Suprapubic skin (tissue), 4 donors: ENCODE measurements at regions not wholly inside any gene's neighbourhood (a gene's known extent, or its start where the extent isn't known, plus 50 kb on each side); places are given as distances from the start of the nearest gene placed in this dataset.

ENCODE experiments used
- POLR2A ChIP-seq, 2 donors: fragments of 450-650 bp; IDR thresholded peaks; one replicate each; pipeline ENCODE4 v1.6.1; 2017; ENCODE audit warnings: antibody characterized with exemption in 2 of 2, mild to moderate bottlenecking in 2 of 2, moderate library complexity in 2 of 2
- POLR2AphosphoS5 ChIP-seq, 3 donors: sonication (generic); formaldehyde crosslinking; IDR thresholded peaks; one replicate each; pipeline ENCODE4 v1.6.1; 2017; ENCODE audit warnings: antibody characterized with exemption in 3 of 3
- TF ChIP-seq, protein P1 (sequence below), 2 donors: fragments of 200-600 bp in 1 of 2; fragments of 450-650 bp in 1 of 2; sonication (generic) in 1 of 2; IDR thresholded peaks; one replicate each; pipeline ENCODE4 v1.5.1; 2016 to 2019; ENCODE audit warnings: antibody characterized with exemption in 2 of 2, mild to moderate bottlenecking in 1 of 2, moderate library complexity in 1 of 2

DNA sequence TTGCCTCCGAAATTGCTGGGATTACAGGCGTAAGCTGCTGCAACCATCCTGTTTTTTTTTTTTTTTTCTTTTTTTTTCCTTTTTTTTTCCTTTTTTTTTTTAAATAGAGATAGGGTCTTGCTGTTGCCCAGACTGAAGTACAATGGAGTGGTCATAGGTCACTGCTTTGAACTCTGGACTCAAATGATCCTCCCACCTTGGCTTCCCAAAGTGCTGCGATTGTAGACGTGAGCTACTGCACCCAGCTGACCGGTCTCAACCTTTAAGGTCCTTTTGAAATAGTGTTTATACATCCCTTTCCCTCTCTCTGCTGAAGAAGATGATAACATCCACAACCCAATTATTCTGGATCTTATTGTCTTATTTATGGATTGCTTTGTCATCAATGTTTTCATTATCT lies 548.7 kb downstream of the GBA3 start:
- TF ChIP-seq, protein P1, sequence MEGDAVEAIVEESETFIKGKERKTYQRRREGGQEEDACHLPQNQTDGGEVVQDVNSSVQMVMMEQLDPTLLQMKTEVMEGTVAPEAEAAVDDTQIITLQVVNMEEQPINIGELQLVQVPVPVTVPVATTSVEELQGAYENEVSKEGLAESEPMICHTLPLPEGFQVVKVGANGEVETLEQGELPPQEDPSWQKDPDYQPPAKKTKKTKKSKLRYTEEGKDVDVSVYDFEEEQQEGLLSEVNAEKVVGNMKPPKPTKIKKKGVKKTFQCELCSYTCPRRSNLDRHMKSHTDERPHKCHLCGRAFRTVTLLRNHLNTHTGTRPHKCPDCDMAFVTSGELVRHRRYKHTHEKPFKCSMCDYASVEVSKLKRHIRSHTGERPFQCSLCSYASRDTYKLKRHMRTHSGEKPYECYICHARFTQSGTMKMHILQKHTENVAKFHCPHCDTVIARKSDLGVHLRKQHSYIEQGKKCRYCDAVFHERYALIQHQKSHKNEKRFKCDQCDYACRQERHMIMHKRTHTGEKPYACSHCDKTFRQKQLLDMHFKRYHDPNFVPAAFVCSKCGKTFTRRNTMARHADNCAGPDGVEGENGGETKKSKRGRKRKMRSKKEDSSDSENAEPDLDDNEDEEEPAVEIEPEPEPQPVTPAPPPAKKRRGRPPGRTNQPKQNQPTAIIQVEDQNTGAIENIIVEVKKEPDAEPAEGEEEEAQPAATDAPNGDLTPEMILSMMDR (IDR thresholded peaks at IDR 0.05): no peak
- TF ChIP-seq POLR2AphosphoS5 (IDR thresholded peaks at IDR 0.05): no peak
- no peak for TF ChIP-seq POLR2A (IDR thresholded peaks at IDR 0.05)
